MCF 10A (cell line): ENCODE measurements at regions not wholly inside any gene's neighbourhood (a gene's known extent, or its start where the extent isn't known, plus 50 kb on each side); places are given as distances from the start of the nearest gene placed in this dataset.

Experiments used
- BruUV-seq: library from RNA; stranded (reverse); fragments of 400-500 nt; replicated peaks from 2 replicates; lab custom pipeline; 2021; lab: Mats Ljungman, UMichigan
- CTCF ChIA-PET: fragments of 300-600 bp; sonication (Branson Sonifier 250); formaldehyde crosslinking; extraction: SDS; loops from one replicate; lab custom pipeline; 2021; ENCODE audit warnings: antibody characterized with exemption, inconsistent platforms; lab: Yijun Ruan, JAX
- POLR2A ChIA-PET: fragments of 300-600, 350-650 bp; sonication (Branson Sonifier 250); formaldehyde crosslinking; extraction: SDS; loops from one replicate; lab custom pipeline; 2020; ENCODE audit warnings: antibody characterized with exemption, inconsistent platforms; lab: Yijun Ruan, JAX
- DNase-seq: peaks from one replicate; pipeline ENCODE4 v3.0.0-alpha.2; 2018; ENCODE audit not compliant: unreplicated experiment
- H3K27ac Mint-ChIP-seq: one replicate; pipeline ENCODE4 v1.8.0; 2022; ENCODE audit warnings: mild to moderate bottlenecking, low read depth, mixed read lengths; ENCODE audit not compliant: unreplicated experiment
- H3K27me3 Mint-ChIP-seq: one replicate; pipeline ENCODE4 v1.8.0; 2022; ENCODE audit warnings: mixed read lengths; ENCODE audit not compliant: insufficient read depth, unreplicated experiment
- H3K36me3 Mint-ChIP-seq: one replicate; pipeline ENCODE4 v1.8.0; 2022; ENCODE audit warnings: mild to moderate bottlenecking, moderate library complexity, mixed read lengths; ENCODE audit not compliant: insufficient read depth, unreplicated experiment
- H3K4me1 Mint-ChIP-seq: one replicate; pipeline ENCODE4 v1.8.0; 2022; ENCODE audit warnings: mixed read lengths; ENCODE audit not compliant: insufficient read depth, unreplicated experiment
- H3K4me3 Mint-ChIP-seq: one replicate; pipeline ENCODE4 v1.8.0; 2022; ENCODE audit warnings: mild to moderate bottlenecking, moderate library complexity, mixed read lengths; ENCODE audit not compliant: unreplicated experiment
- H3K9me3 Mint-ChIP-seq: one replicate; pipeline ENCODE4 v1.8.0; 2022; ENCODE audit warnings: mixed read lengths; ENCODE audit not compliant: unreplicated experiment
- intact Hi-C: fragments of 100-400 bp; cut with micrococcal nuclease; formaldehyde crosslinking; loops from 2 replicates; pipeline ENCODE4 v1.14.1; 2022
- TF ChIP-seq, protein P1 (sequence below): fragments of 200-600 bp; IDR thresholded peaks from one replicate; pipeline ENCODE4 v1.8.0; 2022; ENCODE audit warnings: antibody characterized with exemption, mild to moderate bottlenecking; ENCODE audit not compliant: unreplicated experiment

DNA sequence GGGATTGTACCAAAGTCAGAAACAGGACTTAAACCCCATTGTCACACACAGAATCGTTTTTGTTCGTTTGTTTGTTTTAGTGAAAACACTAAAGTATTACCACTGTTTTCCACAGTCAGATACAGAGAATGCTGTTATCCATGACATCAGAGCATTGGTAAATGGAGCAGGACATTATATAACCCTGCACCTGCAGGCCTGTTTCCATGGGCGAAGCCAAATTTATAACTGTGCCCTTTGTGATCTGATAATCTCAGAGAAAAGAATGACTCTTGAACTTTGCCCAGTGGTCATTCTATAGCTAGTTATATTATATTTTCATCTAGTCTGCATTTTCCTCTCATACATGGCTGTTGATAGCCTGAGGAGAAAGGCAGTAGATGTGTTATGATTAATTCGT lies 217.6 kb downstream of the TMEM182 start:
- Mint-ChIP-seq H3K27ac (no peak overlapping the region), H3K4me3 (no peak overlapping the region), H3K4me1 (peaks cover 7% of the 10 kb centered on the region), H3K36me3 (no peaks in the 10 kb centered on the region), H3K9me3 (no peaks in the 10 kb centered on the region), H3K27me3 (peaks cover 11% of the 10 kb centered on the region)
- CTCF ChIA-PET = no interaction called here
- no peak for DNase-seq
- TF ChIP-seq, protein P1, sequence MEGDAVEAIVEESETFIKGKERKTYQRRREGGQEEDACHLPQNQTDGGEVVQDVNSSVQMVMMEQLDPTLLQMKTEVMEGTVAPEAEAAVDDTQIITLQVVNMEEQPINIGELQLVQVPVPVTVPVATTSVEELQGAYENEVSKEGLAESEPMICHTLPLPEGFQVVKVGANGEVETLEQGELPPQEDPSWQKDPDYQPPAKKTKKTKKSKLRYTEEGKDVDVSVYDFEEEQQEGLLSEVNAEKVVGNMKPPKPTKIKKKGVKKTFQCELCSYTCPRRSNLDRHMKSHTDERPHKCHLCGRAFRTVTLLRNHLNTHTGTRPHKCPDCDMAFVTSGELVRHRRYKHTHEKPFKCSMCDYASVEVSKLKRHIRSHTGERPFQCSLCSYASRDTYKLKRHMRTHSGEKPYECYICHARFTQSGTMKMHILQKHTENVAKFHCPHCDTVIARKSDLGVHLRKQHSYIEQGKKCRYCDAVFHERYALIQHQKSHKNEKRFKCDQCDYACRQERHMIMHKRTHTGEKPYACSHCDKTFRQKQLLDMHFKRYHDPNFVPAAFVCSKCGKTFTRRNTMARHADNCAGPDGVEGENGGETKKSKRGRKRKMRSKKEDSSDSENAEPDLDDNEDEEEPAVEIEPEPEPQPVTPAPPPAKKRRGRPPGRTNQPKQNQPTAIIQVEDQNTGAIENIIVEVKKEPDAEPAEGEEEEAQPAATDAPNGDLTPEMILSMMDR = no peak
- POLR2A ChIA-PET = no interaction called here
- no TSS peak for BruUV-seq
- intact Hi-C loops = no loop called here

- Mint-ChIP-seq H3K27me3 (peaks cover 42% of the 10 kb centered on the region), H3K9me3 (no peaks in the 10 kb centered on the region), H3K4me3 (no peak overlapping the region), H3K4me1 (no peaks in the 10 kb centered on the region), H3K27ac (no peak overlapping the region), H3K36me3 (no peaks in the 10 kb centered on the region)
- ChIA-PET POLR2A (no interaction called here), CTCF (interaction anchor here (0.5 to 1.4 kb wide), 2 partner anchors 12 to 54 kb away, joined by 3 read pairs; no protein-coding TSS in a partner anchor)
- intact Hi-C loops = no loop called here
- no TSS peak for BruUV-seq
- TF ChIP-seq, protein P1 = no peak
- DNase-seq = no peak
These were observed 222.0 kb downstream of the TMEM182 start for GRCh38 chr2:102983786-102984185.

DNA sequence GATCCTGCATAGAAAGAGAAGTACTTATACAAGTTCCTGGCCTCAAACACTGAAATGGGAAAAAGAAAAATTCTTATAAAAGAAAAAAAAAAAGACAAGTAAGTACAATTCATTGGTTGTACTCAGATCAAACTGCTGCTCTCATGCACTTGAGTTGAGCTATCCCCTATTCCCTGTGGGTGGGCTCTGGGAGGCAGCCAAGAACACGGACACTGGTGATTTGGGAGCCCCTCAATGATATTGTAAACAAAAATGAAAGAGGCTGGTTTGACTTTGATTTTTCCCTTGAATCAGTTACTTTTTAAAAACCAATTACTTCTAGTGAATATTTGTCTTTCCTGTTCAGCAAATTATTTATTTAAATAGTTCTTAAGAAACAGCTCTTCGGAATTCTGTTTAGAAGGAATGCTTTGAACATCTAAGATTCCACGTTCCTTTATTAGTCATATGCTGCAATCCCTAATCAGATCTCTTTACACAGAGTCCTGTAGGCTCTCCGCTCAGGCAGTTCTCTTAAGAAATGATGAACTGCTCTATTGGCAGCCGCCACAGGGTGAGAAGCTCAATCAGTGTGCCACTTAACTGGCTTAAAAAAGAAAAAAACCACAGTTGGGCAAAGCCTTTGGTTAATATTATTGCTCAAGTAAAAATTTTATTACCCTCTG lies 225.1 kb downstream of the TMEM182 start:
- H3K4me3 Mint-ChIP-seq = no peak overlapping the region
- no peak for DNase-seq
- no peaks in the 10 kb centered on the region for H3K36me3 Mint-ChIP-seq
- no peak overlapping the region for H3K27ac Mint-ChIP-seq
- H3K9me3 Mint-ChIP-seq = no peaks in the 10 kb centered on the region
- CTCF ChIA-PET = interaction anchor here (0.6 to 0.9 kb wide), 2 partner anchors 114 to 172 kb away, joined by 3 to 4 read pairs; no protein-coding TSS in a partner anchor
- TF ChIP-seq, protein P1 = no peak
- no peaks in the 10 kb centered on the region for H3K4me1 Mint-ChIP-seq
- BruUV-seq = no TSS peak
- POLR2A ChIA-PET = interaction anchor here (0.6 kb wide), 1 partner anchor 708 kb away, joined by 4 read pairs; no protein-coding TSS in a partner anchor
- peaks cover 64% of the 10 kb centered on the region for H3K27me3 Mint-ChIP-seq
- intact Hi-C loops = no loop called here

- CTCF ChIA-PET = interaction anchor here (0.7 to 1.6 kb wide), 2 partner anchors 17 to 56 kb away, joined by 4 to 6 read pairs; no protein-coding TSS in a partner anchor
- intact Hi-C loops = no loop called here
These were observed 230.8 kb downstream of the TMEM182 start for GRCh38 chr2:102992607-102993006.

More at GRCh38 chr2:102992607-102993006, 230.8 kb downstream of the TMEM182 start:
- Mint-ChIP-seq H3K27ac (no peak overlapping the region), H3K9me3 (no peaks in the 10 kb centered on the region), H3K27me3 (peaks cover 64% of the 10 kb centered on the region), H3K36me3 (no peaks in the 10 kb centered on the region), H3K4me3 (no peak overlapping the region), H3K4me1 (no peaks in the 10 kb centered on the region)
- no TSS peak for BruUV-seq
- no peak for DNase-seq
- POLR2A ChIA-PET = no interaction called here
- TF ChIP-seq, protein P1 = no peak
